GM12891 (cell line): ENCODE measurements at regions not wholly inside any gene's neighbourhood (a gene's known extent, or its start where the extent isn't known, plus 50 kb on each side); places are given as distances from the start of the nearest gene placed in this dataset.

ENCODE experiments used
- POLR2A ChIP-seq: IDR thresholded peaks from 2 replicates; pipeline ENCODE4 v1.6.1; 2011; ENCODE audit warnings: low read depth, low read length, control low read depth
- POLR2AphosphoS5 ChIP-seq: IDR thresholded peaks from 2 replicates; pipeline ENCODE4 v1.6.1; 2011; ENCODE audit warnings: low read depth, low read length, control low read depth
- SPI1 ChIP-seq: IDR thresholded peaks from 2 replicates; pipeline ENCODE4 v1.6.1; 2011; ENCODE audit warnings: low read depth, low read length, control low read depth
- TAF1 ChIP-seq: IDR thresholded peaks from 2 replicates; pipeline ENCODE4 v1.6.1; 2011; ENCODE audit warnings: low read depth, low read length, control low read depth

- no peak for TF ChIP-seq TAF1
- TF ChIP-seq POLR2A, result no peak
- TF ChIP-seq POLR2AphosphoS5, result no peak
- TF ChIP-seq SPI1, result no peak
Measured at GRCh38 chr7:112886208-112886607, 96.0 kb upstream of the TMEM168 start.
